CD1c-positive myeloid dendritic cell (primary cell): ENCODE measurements at regions not wholly inside any gene's neighbourhood (a gene's known extent, or its start where the extent isn't known, plus 50 kb on each side); places are given as distances from the start of the nearest gene placed in this dataset.

Source experiments
- DNase-seq: peaks from one replicate; pipeline ENCODE4 v3.0.0-alpha.2; 2016; ENCODE audit errors: extremely low spot score

- DNase-seq = no peak
These were observed 446.1 kb upstream of the CDH6 start for GRCh38 chr5:30747412-30747811.

GRCh38 chr5:30736669-30737068 is 456.8 kb upstream of the CDH6 start:
- DNase-seq = no peak

- no peak for DNase-seq
These were observed 459.4 kb upstream of the CDH6 start for GRCh38 chr5:30734118-30734517.

- peak; percentile 81 for DNase-seq
These were observed 468.4 kb upstream of the CDH6 start for GRCh38 chr5:30725073-30725472.

GRCh38 chr5:30698217-30698616 is 495.3 kb upstream of the CDH6 start:
- DNase-seq = no peak

- no peak for DNase-seq
These were observed 500.2 kb upstream of the CDH6 start for GRCh38 chr5:30693326-30693725.

GRCh38 chr5:30690931-30691330 is 502.6 kb upstream of the CDH6 start:
- no peak for DNase-seq

GRCh38 chr5:30687461-30687860 is 506.0 kb upstream of the CDH6 start:
- DNase-seq = no peak

- no peak for DNase-seq
These were observed 507.0 kb upstream of the CDH6 start for GRCh38 chr5:30686530-30686929.

- no peak for DNase-seq
These were observed 517.2 kb upstream of the CDH6 start for GRCh38 chr5:30676223-30676840.

GRCh38 chr5:30667293-30667692 is 526.2 kb upstream of the CDH6 start:
- DNase-seq = no peak

- no peak for DNase-seq
These were observed 530.0 kb upstream of the CDH6 start for GRCh38 chr5:30663536-30663935.

GRCh38 chr5:30662373-30662772 is 531.1 kb upstream of the CDH6 start:
- no peak for DNase-seq

GRCh38 chr5:30661730-30662129 is 531.8 kb upstream of the CDH6 start:
- DNase-seq = no peak

- no peak for DNase-seq
These were observed 534.1 kb upstream of the CDH6 start for GRCh38 chr5:30659417-30659816.

- DNase-seq = no peak
These were observed 543.2 kb upstream of the CDH6 start for GRCh38 chr5:30650311-30650710.

- DNase-seq = no peak
These were observed 554.6 kb upstream of the CDH6 start for GRCh38 chr5:30638899-30639298.

- DNase-seq = no peak
These were observed 565.5 kb upstream of the CDH6 start for GRCh38 chr5:30627945-30628344.

- DNase-seq = no peak
These were observed 566.9 kb upstream of the CDH6 start for GRCh38 chr5:30626557-30626956.

GRCh38 chr5:30620481-30621085 is 572.9 kb upstream of the CDH6 start:
- no peak for DNase-seq

GRCh38 chr5:30608501-30608900 is 585.0 kb upstream of the CDH6 start:
- no peak for DNase-seq

- DNase-seq = no peak
These were observed 586.1 kb upstream of the CDH6 start for GRCh38 chr5:30607301-30607894.

- no peak for DNase-seq
These were observed 587.7 kb upstream of the CDH6 start for GRCh38 chr5:30605693-30606268.
